IMR-90 (cell line): ENCODE measurements at regions not wholly inside any gene's neighbourhood (a gene's known extent, or its start where the extent isn't known, plus 50 kb on each side); places are given as distances from the start of the nearest gene placed in this dataset.

Source experiments
- ATAC-seq: fragments of 200-7000 bp; cut with Tn5 transposase; 2 replicates; pipeline ENCODE4 v1.9.1; 2020; ENCODE audit warnings: low read depth, mild to moderate bottlenecking, moderate library complexity
- BruUV-seq: library from RNA; stranded (reverse); fragments of 400-500 nt; replicated peaks from 2 replicates; lab custom pipeline; 2021; lab: Mats Ljungman, UMichigan
- CTCF ChIA-PET: fragments of 300-600 bp; formaldehyde crosslinking; extraction: SDS; loops from one replicate; lab custom pipeline; 2021; ENCODE audit warnings: antibody characterized with exemption; lab: Yijun Ruan, JAX
- POLR2A ChIA-PET: fragments of 300-600 bp; sonication (Branson Sonifier 250); formaldehyde crosslinking; loops from one replicate; lab custom pipeline; 2022; ENCODE audit warnings: antibody characterized with exemption; ENCODE audit not compliant: unreplicated experiment; lab: Charles Lee
- DNase-seq: peaks from one replicate; pipeline ENCODE4 v3.0.0; 2013
- H2AFZ ChIP-seq: replicated peaks from 2 replicates; pipeline ENCODE3; 2013; ENCODE audit warnings: low read length, mild to moderate bottlenecking; ENCODE audit not compliant: poor library complexity
- H2AK5ac ChIP-seq: 2 replicates; pipeline ENCODE4 v1.6.1; 2013; ENCODE audit warnings: low read depth, low read length, inconsistent platforms
- H2AK9ac ChIP-seq: replicated peaks from 2 replicates; pipeline ENCODE3; 2013; ENCODE audit warnings: mild to moderate bottlenecking, low read depth, low read length, moderate library complexity; ENCODE audit not compliant: poor library complexity
- H2BK120ac ChIP-seq: 2 replicates; pipeline ENCODE4 v1.6.1; 2013; ENCODE audit warnings: low read depth, low read length, inconsistent platforms
- H2BK15ac ChIP-seq: 3 replicates; pipeline ENCODE4 v1.6.1; 2013; ENCODE audit warnings: low read depth, low read length, inconsistent platforms
- H2BK20ac ChIP-seq: 2 replicates; pipeline ENCODE4 v1.6.1; 2013; ENCODE audit warnings: low read depth, mild to moderate bottlenecking, inconsistent platforms, low read length, moderate library complexity
- H2BK5ac ChIP-seq: 2 replicates; pipeline ENCODE4 v1.6.1; 2013; ENCODE audit warnings: mild to moderate bottlenecking, low read depth, low read length, inconsistent platforms; ENCODE audit not compliant: poor library complexity, severe bottlenecking
- H3K14ac ChIP-seq: replicated peaks from 2 replicates; pipeline ENCODE4 v1.6.1; 2013; ENCODE audit warnings: low read depth, low read length, inconsistent platforms
- H3K18ac ChIP-seq: 2 replicates; pipeline ENCODE4 v1.6.1; 2013; ENCODE audit warnings: low read depth, low read length, control low read depth
- H3K23ac ChIP-seq: 2 replicates; pipeline ENCODE4 v1.6.1; 2013; ENCODE audit warnings: low read depth, low read length, inconsistent platforms
- H3K27ac ChIP-seq: 2 replicates; pipeline ENCODE4 v1.5.1; 2013; ENCODE audit warnings: mild to moderate bottlenecking, control low read depth, low read length; ENCODE audit not compliant: insufficient read depth
- H3K27me3 ChIP-seq: 2 replicates; pipeline ENCODE4 v1.6.1; 2013; ENCODE audit warnings: low read length; ENCODE audit not compliant: control insufficient read depth, insufficient read depth
- H3K36me3 ChIP-seq: 2 replicates; pipeline ENCODE4 v1.6.1; 2013; ENCODE audit warnings: low read length, mixed read lengths; ENCODE audit not compliant: control insufficient read depth, insufficient read depth
- H3K4ac ChIP-seq: 2 replicates; pipeline ENCODE4 v1.6.1; 2013; ENCODE audit warnings: low read depth, low read length, inconsistent platforms
- H3K4me1 ChIP-seq: 2 replicates; pipeline ENCODE4 v1.6.1; 2013; ENCODE audit warnings: low read length, mixed read lengths; ENCODE audit not compliant: control insufficient read depth, insufficient read depth
- H3K4me2 ChIP-seq: 2 replicates; pipeline ENCODE4 v1.6.1; 2013; ENCODE audit warnings: low read depth, mild to moderate bottlenecking, control low read depth, low read length, moderate library complexity
- H3K4me3 ChIP-seq: 2 replicates; pipeline ENCODE4 v1.5.1; 2013; ENCODE audit warnings: low read depth, mild to moderate bottlenecking, control low read depth, low read length, moderate library complexity; ENCODE audit not compliant: insufficient read depth
- H3K56ac ChIP-seq: 2 replicates; pipeline ENCODE4 v1.6.1; 2013; ENCODE audit warnings: low read length, inconsistent platforms; ENCODE audit not compliant: insufficient read depth; ENCODE audit errors: extremely low read depth
- H3K79me1 ChIP-seq, 2 experiments: 2 replicates each; pipeline ENCODE4 v1.6.1; 2013; ENCODE audit warnings: low read length in 2 of 2, inconsistent platforms in 1 of 2, low read depth in 1 of 2
- H3K9ac ChIP-seq: 2 replicates; pipeline ENCODE4 v1.6.1; 2013; ENCODE audit warnings: low read depth, low read length, control low read depth
- H3K9me1 ChIP-seq: 2 replicates; pipeline ENCODE4 v1.6.1; 2013; ENCODE audit warnings: low read length, inconsistent platforms; ENCODE audit not compliant: insufficient read depth
- H3K9me3 ChIP-seq: 2 replicates; pipeline ENCODE4 v1.6.1; 2013; ENCODE audit warnings: low read length; ENCODE audit not compliant: control insufficient read depth, insufficient read depth
- H4K20me1 ChIP-seq: 2 replicates; pipeline ENCODE4 v1.6.1; 2013; ENCODE audit warnings: low read length, inconsistent platforms; ENCODE audit not compliant: insufficient read depth
- H4K5ac ChIP-seq: 2 replicates; pipeline ENCODE4 v1.6.1; 2013; ENCODE audit warnings: mild to moderate bottlenecking, low read depth, low read length, control low read depth
- H4K8ac ChIP-seq, 2 experiments: 2 replicates each; pipeline ENCODE4 v1.6.1; 2013; ENCODE audit warnings: low read depth in 2 of 2, low read length in 2 of 2, control low read depth in 1 of 2, inconsistent platforms in 1 of 2
- H4K91ac ChIP-seq: 2 replicates; pipeline ENCODE4 v1.6.1; 2013; ENCODE audit warnings: low read depth, low read length, inconsistent platforms; ENCODE audit not compliant: insufficient read depth
- BHLHE40 ChIP-seq: fragments of 150-350 bp; IDR thresholded peaks from 2 replicates; pipeline ENCODE4 v1.6.1; 2016; ENCODE audit warnings: mild to moderate bottlenecking, low read depth, low read length
- CEBPB ChIP-seq: IDR thresholded peaks from 2 replicates; pipeline ENCODE4 v1.6.1; 2012; ENCODE audit warnings: low read depth, low read length, improper control_type of control experiment
- CHD1 ChIP-seq: IDR thresholded peaks from 2 replicates; pipeline ENCODE4 v1.6.1; 2012; ENCODE audit warnings: low read depth, low read length, improper control_type of control experiment
- CTCF ChIP-seq: conservative IDR thresholded peaks from 2 replicates; pipeline ENCODE4 v1.5.1; 2012; ENCODE audit warnings: mild to moderate bottlenecking, low read depth, low read length, improper control_type of control experiment
- FOS ChIP-seq: fragments of 150-350 bp; IDR thresholded peaks from 2 replicates; pipeline ENCODE4 v1.6.1; 2016; ENCODE audit warnings: low read depth, low read length
- MAZ ChIP-seq: IDR thresholded peaks from 2 replicates; pipeline ENCODE4 v1.6.1; 2012; ENCODE audit warnings: low read depth, mild to moderate bottlenecking, low read length, improper control_type of control experiment, moderate library complexity, borderline replicate concordance
- MXI1 ChIP-seq: IDR thresholded peaks from 2 replicates; pipeline ENCODE4 v1.6.1; 2012; ENCODE audit warnings: low read depth, mild to moderate bottlenecking, low read length, moderate library complexity, borderline replicate concordance
- NFE2L2 ChIP-seq: fragments of 150-350 bp; IDR thresholded peaks from 2 replicates; pipeline ENCODE4 v1.6.1; 2016; ENCODE audit warnings: low read depth, mild to moderate bottlenecking, low read length
- RAD21 ChIP-seq: IDR thresholded peaks from 2 replicates; pipeline ENCODE4 v1.6.1; 2012; ENCODE audit warnings: low read length, improper control_type of control experiment
- RCOR1 ChIP-seq: IDR thresholded peaks from 2 replicates; pipeline ENCODE4 v1.6.1; 2012; ENCODE audit warnings: mild to moderate bottlenecking, low read length, improper control_type of control experiment; ENCODE audit not compliant: insufficient replicate concordance
- RFX5 ChIP-seq: IDR thresholded peaks from 2 replicates; pipeline ENCODE4 v1.8.0; 2012; ENCODE audit warnings: low read depth, mild to moderate bottlenecking, low read length, moderate library complexity
- SMC3 ChIP-seq: fragments of 150-350 bp; IDR thresholded peaks from 2 replicates; pipeline ENCODE4 v1.6.1; 2016; ENCODE audit warnings: low read depth, mild to moderate bottlenecking, antibody characterized with exemption, low read length, moderate library complexity
- WGBS, 2 experiments: methylation state at CpG; one replicate each; pipeline versions ENCODE4 v1.1.5 to v1.1.7; 2013; ENCODE audit warnings: missing lambda C conversion rate in 2 of 2; ENCODE audit not compliant: insufficient read length in 1 of 2; ENCODE audit errors: extremely low coverage in 2 of 2; 5-methylcytosine and 5-hydroxymethylcytosine counted together
- dilution Hi-C: fragments of 300-500 bp; cut with HindIII; formaldehyde crosslinking; loops from one replicate; pipeline ENCODE4 v1.14.3; 2018; ENCODE audit warnings: low sequenced_read_pairs; ENCODE audit not compliant: unreplicated experiment
- in situ Hi-C: fragments of 300-500 bp; cut with MboI; formaldehyde crosslinking; loops from 3 replicates; pipeline ENCODE4 v1.14.3; 2019; ENCODE audit warnings: low sequenced_read_pairs, inconsistent platforms, mixed read lengths
- intact Hi-C: fragments of 100-400 bp; cut with micrococcal nuclease; formaldehyde crosslinking; loops from 2 replicates; pipeline ENCODE4 v1.10.0; 2022

- TF ChIP-seq BHLHE40 = no peak
Observed at GRCh38 chr9:105833271-105833975, 139.1 kb downstream of the TMEM38B start (continued).

GRCh38 chr9:105834404-105834803 lies 140.1 kb downstream of the TMEM38B start:
- no peak for DNase-seq
- Histone ChIP-seq H3K14ac (no peak overlapping the region), H2BK5ac (no peak overlapping the region), H2BK20ac (no peak overlapping the region), H4K20me1 (no peaks in the 10 kb centered on the region), H4K8ac (no peak overlapping the region), H2AK9ac (no peak overlapping the region), H3K4me3 (no peak overlapping the region), H3K9me1 (no peaks in the 10 kb centered on the region), H3K9me3 (no peaks in the 10 kb centered on the region), H3K4ac (no peak overlapping the region), H3K4me1 (no peaks in the 10 kb centered on the region), H2BK120ac (no peak overlapping the region), H4K5ac (no peak overlapping the region), H3K18ac (no peak overlapping the region), H3K27me3 (no peaks in the 10 kb centered on the region), H3K4me2 (no peak overlapping the region), H3K79me1 (no peaks in the 10 kb centered on the region), H2BK15ac (no peak overlapping the region), H3K23ac (no peak overlapping the region), H3K36me3 (no peaks in the 10 kb centered on the region), H4K91ac (no peak overlapping the region), H3K56ac (no peak overlapping the region), H2AK5ac (no peak overlapping the region), H3K27ac (no peak overlapping the region), H3K9ac (no peak overlapping the region), H2AFZ (no peak overlapping the region)
- TF ChIP-seq RFX5 (no peak), SMC3 (no peak), MAZ (no peak), FOS (no peak), CEBPB (no peak), RCOR1 (no peak), CHD1 (no peak), RAD21 (no peak), NFE2L2 (no peak), BHLHE40 (no peak), CTCF (no peak), MXI1 (no peak)
- intact Hi-C loops (no loop called here), in situ Hi-C loops (loop anchor here (25.0 kb wide), 1 partner anchor 1328 kb away; no protein-coding TSS in a partner anchor), dilution Hi-C loops (no loop called here)
- BruUV-seq = no TSS peak
- 72% methylated on average over 2 of the region's 2 CpGs; no CpG with 5 or more reads in 1 of the 2 experiments for WGBS, 2 experiments
- CTCF ChIA-PET = interaction anchor here (1.1 kb wide), 1 partner anchor 7 kb away, joined by 3 read pairs; no protein-coding TSS in a partner anchor
- ATAC-seq = no peak
- POLR2A ChIA-PET = no interaction called here
